Calu3 (cell line): ENCODE measurements at regions not wholly inside any gene's neighbourhood (a gene's known extent, or its start where the extent isn't known, plus 50 kb on each side); places are given as distances from the start of the nearest gene placed in this dataset.

ENCODE experiments used
- BruUV-seq: library from RNA; stranded (reverse); fragments of 400-500 nt; replicated peaks from 2 replicates; lab custom pipeline; 2021; lab: Mats Ljungman, UMichigan
- CTCF ChIA-PET: fragments of 300-600 bp; sonication (Branson Sonifier 250); formaldehyde crosslinking; loops from one replicate; lab custom pipeline; 2022; ENCODE audit warnings: antibody characterized with exemption; lab: Charles Lee
- DNase-seq: peaks from one replicate; pipeline ENCODE4 v3.0.0; 2022
- H3K27ac Mint-ChIP-seq: one replicate; pipeline ENCODE4 v1.8.0; 2022; ENCODE audit warnings: mixed read lengths; ENCODE audit not compliant: unreplicated experiment
- H3K27me3 Mint-ChIP-seq: one replicate; pipeline ENCODE4 v1.8.0; 2022; ENCODE audit warnings: mixed read lengths; ENCODE audit not compliant: unreplicated experiment
- H3K36me3 Mint-ChIP-seq: one replicate; pipeline ENCODE4 v1.8.0; 2022; ENCODE audit warnings: mild to moderate bottlenecking, moderate library complexity, mixed read lengths; ENCODE audit not compliant: insufficient read depth, unreplicated experiment
- H3K4me1 Mint-ChIP-seq: one replicate; pipeline ENCODE4 v1.8.0; 2022; ENCODE audit warnings: mild to moderate bottlenecking, low read depth, mixed read lengths; ENCODE audit not compliant: unreplicated experiment
- H3K4me3 Mint-ChIP-seq: one replicate; pipeline ENCODE4 v1.8.0; 2022; ENCODE audit warnings: mild to moderate bottlenecking, low read depth, moderate library complexity, mixed read lengths; ENCODE audit not compliant: unreplicated experiment
- H3K9me3 Mint-ChIP-seq: one replicate; pipeline ENCODE4 v1.8.0; 2022; ENCODE audit warnings: low read depth, mixed read lengths; ENCODE audit not compliant: unreplicated experiment
- intact Hi-C: fragments of 100-400 bp; cut with micrococcal nuclease; formaldehyde crosslinking; loops from one replicate; pipeline ENCODE4 v1.10.0; 2022; ENCODE audit not compliant: unreplicated experiment
- TF ChIP-seq, protein P1 (sequence below): fragments of 200-600 bp; IDR thresholded peaks from one replicate; pipeline ENCODE4 v1.8.0; 2022; ENCODE audit warnings: antibody characterized with exemption; ENCODE audit not compliant: unreplicated experiment

DNA sequence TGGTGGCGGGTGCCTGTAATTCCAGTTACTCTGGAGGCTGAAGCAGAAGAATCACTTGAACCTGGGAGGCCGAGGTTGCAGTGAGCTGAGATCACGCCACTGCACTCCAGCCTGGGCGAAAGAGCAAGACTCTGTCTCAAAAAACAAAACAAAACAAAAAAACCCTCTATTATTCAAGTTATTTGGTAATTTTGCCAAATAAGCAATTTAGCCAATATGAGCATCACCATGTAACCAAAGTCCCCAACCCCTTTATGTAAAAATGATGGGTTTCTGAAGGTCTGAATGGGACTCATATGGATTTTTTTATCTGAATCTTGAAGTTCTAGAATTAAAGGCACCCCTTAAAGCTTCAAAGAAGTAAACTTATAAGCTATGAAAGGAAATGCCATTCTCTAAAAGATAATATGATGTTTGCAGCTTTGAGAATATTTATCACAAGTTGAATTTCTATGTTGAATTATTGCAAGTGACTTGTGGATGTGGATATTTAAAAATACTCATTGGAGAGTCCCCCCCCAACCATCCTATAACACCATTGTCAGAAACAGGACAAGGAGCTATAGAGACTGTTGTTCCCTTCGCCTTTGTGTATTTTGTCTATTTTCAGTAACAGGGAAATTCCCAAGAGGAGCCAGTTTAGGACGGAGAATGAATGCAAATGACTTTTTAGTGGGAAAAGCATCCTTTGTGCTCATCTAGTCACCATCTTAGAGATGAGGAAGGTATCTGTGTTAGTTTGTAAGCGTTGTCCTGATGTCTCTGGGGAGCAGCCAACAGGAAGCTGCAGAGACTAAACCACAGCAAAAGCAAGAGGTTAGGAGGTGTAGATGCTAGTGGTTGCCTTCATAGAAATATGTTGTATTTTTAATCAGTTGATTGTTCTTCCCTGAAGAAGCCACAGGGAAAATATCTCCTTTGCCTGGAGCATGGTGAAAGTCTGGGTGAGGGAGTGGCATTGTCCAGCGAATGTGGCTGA is 68.3 kb downstream of the TET3 start:
- BruUV-seq, result no TSS peak
- Mint-ChIP-seq H3K4me1 (peaks cover 17% of the 10 kb centered on the region), H3K27me3 (no peaks in the 10 kb centered on the region), H3K9me3 (no peaks in the 10 kb centered on the region), H3K27ac (no peak overlapping the region), H3K36me3 (peaks cover 10% of the 10 kb centered on the region), H3K4me3 (no peak overlapping the region)
- CTCF ChIA-PET, result interaction anchor here (0.6 kb wide), 1 partner anchor 316 kb away, joined by 7 read pairs; no protein-coding TSS in a partner anchor
- intact Hi-C loops, result no loop called here
- TF ChIP-seq, protein P1, sequence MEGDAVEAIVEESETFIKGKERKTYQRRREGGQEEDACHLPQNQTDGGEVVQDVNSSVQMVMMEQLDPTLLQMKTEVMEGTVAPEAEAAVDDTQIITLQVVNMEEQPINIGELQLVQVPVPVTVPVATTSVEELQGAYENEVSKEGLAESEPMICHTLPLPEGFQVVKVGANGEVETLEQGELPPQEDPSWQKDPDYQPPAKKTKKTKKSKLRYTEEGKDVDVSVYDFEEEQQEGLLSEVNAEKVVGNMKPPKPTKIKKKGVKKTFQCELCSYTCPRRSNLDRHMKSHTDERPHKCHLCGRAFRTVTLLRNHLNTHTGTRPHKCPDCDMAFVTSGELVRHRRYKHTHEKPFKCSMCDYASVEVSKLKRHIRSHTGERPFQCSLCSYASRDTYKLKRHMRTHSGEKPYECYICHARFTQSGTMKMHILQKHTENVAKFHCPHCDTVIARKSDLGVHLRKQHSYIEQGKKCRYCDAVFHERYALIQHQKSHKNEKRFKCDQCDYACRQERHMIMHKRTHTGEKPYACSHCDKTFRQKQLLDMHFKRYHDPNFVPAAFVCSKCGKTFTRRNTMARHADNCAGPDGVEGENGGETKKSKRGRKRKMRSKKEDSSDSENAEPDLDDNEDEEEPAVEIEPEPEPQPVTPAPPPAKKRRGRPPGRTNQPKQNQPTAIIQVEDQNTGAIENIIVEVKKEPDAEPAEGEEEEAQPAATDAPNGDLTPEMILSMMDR, result no peak
- DNase-seq, result no peak

DNA sequence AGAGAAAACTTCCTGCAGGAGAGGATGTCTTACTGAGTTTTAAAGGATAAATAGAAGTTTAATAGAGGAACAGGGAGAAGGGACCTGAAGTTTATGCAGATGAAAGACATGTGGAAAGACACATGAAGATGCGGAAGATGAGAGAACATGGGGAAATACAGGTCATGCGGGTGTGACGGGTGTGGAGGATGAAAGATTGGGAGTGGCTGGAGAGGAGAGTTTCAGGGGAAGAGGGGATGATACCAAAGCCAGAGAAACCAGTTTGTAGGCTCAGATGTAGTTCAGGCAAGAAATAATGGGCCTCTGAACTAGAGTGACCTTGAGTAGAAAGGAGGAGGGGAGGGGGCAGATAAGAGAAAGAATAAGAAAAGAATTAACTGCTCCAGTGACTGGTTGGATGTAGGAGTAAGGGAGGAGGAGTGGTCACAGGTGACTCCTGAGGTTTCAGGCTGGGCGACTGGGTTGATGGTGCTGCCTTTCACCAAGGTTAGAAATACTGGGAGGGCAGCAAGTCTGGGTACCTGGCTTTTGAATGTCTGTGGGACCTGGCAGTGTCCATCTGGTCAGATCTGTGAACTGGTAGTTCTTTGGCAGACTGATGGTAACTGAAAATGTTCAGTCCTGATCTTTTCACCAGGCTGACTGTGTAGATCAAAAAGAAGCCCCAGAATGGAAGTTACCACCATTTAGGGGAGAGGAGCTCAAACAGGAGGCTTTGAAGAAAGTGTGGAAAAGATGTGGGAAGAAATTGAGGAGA is 69.4 kb downstream of the TET3 start:
- H3K9me3 Mint-ChIP-seq, result no peaks in the 10 kb centered on the region
- BruUV-seq, result no TSS peak
- H3K4me3 Mint-ChIP-seq, result no peak overlapping the region
- CTCF ChIA-PET, result no interaction called here
- H3K36me3 Mint-ChIP-seq, result peaks cover 9% of the 10 kb centered on the region
- DNase-seq, result no peak
- H3K27ac Mint-ChIP-seq, result peak overlapping the region; percentile 6
- peaks cover 17% of the 10 kb centered on the region for H3K4me1 Mint-ChIP-seq
- intact Hi-C loops, result no loop called here
- TF ChIP-seq, protein P1, result no peak
- no peaks in the 10 kb centered on the region for H3K27me3 Mint-ChIP-seq

DNA sequence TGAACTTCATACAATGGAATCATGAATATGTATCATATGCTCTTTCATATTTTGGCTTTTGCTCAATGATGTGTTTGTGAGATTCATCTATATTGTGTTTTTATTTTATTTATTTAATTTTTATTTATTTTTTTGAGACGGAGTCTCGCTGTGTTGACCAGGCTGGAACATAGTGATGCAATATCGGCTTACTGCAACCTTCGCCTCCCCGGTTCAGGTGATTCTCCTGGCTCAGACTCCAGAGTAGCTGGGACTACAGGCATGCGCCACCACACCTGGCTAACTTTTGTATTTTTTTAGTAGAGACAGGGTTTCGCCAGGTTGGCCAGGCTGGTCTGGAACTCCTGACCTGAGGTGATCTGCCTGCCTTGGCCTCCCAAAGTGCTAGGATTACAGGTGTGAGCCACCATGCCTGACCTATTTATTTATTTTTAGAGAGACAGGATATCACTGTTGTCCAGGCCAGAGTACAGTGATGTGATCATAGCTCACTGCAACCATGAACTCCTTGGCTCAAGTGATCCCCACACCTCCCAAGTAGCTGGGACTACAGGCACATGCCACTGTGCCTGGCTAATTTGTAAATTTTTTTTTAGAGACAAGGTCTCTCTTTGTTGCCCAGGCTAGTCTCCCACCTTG is 74.5 kb downstream of the TET3 start:
- no peak for DNase-seq
- intact Hi-C loops, result no loop called here
- no peak overlapping the region for H3K27ac Mint-ChIP-seq
- H3K4me1 Mint-ChIP-seq, result peaks cover 2% of the 10 kb centered on the region
- CTCF ChIA-PET, result no interaction called here
- BruUV-seq, result no TSS peak
- no peak overlapping the region for H3K4me3 Mint-ChIP-seq
- no peaks in the 10 kb centered on the region for H3K27me3 Mint-ChIP-seq
- TF ChIP-seq, protein P1, result no peak
- no peaks in the 10 kb centered on the region for H3K36me3 Mint-ChIP-seq
- H3K9me3 Mint-ChIP-seq, result no peaks in the 10 kb centered on the region

DNA sequence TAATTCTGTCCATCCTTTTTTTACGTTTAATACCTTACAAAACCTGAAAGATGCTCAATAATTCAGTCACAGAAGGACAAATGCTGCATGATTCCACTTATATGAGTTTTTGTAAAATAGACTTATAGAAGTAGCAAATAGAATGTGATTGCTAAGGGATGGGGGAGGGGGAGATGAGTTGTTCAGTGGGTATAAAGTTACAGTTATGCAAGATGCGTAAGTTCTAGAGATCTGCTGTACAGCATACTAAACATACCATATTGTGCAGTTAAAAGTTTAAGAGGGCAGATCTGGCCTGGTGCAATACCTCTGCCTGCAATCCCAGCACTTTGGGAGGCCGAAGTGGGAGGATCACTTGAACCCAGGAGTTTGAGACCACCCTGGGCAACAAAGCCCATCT is 78.8 kb downstream of the TET3 start:
- CTCF ChIA-PET, result interaction anchor here (0.7 kb wide), 1 partner anchor 46 kb away, joined by 6 read pairs; no protein-coding TSS in a partner anchor
- no TSS peak for BruUV-seq

More for the DNA sequence above, 78.8 kb downstream of the TET3 start:
- DNase-seq, result no peak
- Mint-ChIP-seq H3K9me3 (no peaks in the 10 kb centered on the region), H3K27me3 (no peaks in the 10 kb centered on the region), H3K4me3 (no peak overlapping the region), H3K4me1 (peaks cover 8% of the 10 kb centered on the region), H3K36me3 (no peaks in the 10 kb centered on the region), H3K27ac (no peak overlapping the region)
- intact Hi-C loops, result no loop called here
- TF ChIP-seq, protein P1, result no peak
